PC-3 (cell line): ENCODE measurements at regions not wholly inside any gene's neighbourhood (a gene's known extent, or its start where the extent isn't known, plus 50 kb on each side); places are given as distances from the start of the nearest gene placed in this dataset.

Experiments used
- ATAC-seq: fragments of 200-7000 bp; cut with Tn5 transposase; 2 replicates; pipeline ENCODE4 v1.9.1; 2020; ENCODE audit warnings: mild to moderate bottlenecking, moderate library complexity
- BruUV-seq: library from RNA; stranded (reverse); fragments of 400-500 nt; replicated peaks from 2 replicates; lab custom pipeline; 2021; lab: Mats Ljungman, UMichigan
- CTCF ChIA-PET: fragments of 300-600 bp; sonication (Branson Sonifier 250); formaldehyde crosslinking; loops from one replicate; lab custom pipeline; 2022; ENCODE audit warnings: antibody characterized with exemption; lab: Charles Lee
- POLR2A ChIA-PET: fragments of 300-600 bp; sonication (Branson Sonifier 250); formaldehyde crosslinking; loops from one replicate; lab custom pipeline; 2022; ENCODE audit warnings: antibody characterized with exemption; ENCODE audit not compliant: unreplicated experiment; lab: Charles Lee
- DNase-seq: peaks from one replicate; pipeline ENCODE4 v3.0.0-alpha.2; 2015
- H2AFZ ChIP-seq: fragments of 300-600 bp; sonication (generic); 2 replicates; pipeline ENCODE4 v1.6.0; 2016; ENCODE audit warnings: antibody characterized with exemption, low read length
- H3F3A ChIP-seq: fragments of 300-600 bp; sonication (generic); one replicate; pipeline ENCODE4 v1.6.0; 2017; ENCODE audit warnings: antibody characterized with exemption, low read length, control low read depth, mild to moderate bottlenecking; ENCODE audit not compliant: unreplicated experiment
- H3K27ac ChIP-seq: fragments of 300-600 bp; sonication (generic); 2 replicates; pipeline ENCODE4 v1.5.1; 2016; ENCODE audit warnings: mild to moderate bottlenecking, low read length
- H3K27me3 ChIP-seq: fragments of 300-600 bp; sonication (generic); 2 replicates; pipeline ENCODE4 v1.6.1; 2016; ENCODE audit warnings: low read length, mixed read lengths
- H3K36me3 ChIP-seq: fragments of 300-600 bp; sonication (generic); 2 replicates; pipeline ENCODE4 v1.6.1; 2016; ENCODE audit warnings: low read depth, mixed run types, low read length, mixed read lengths
- H3K4me1 ChIP-seq: fragments of 300-600 bp; sonication (generic); 2 replicates; pipeline ENCODE4 v1.5.1; 2016; ENCODE audit warnings: low read length; ENCODE audit not compliant: insufficient read depth
- H3K4me2 ChIP-seq: fragments of 300-600 bp; sonication (generic); 2 replicates; pipeline ENCODE4 v1.6.0; 2016; ENCODE audit warnings: low read length
- H3K4me3 ChIP-seq: fragments of 300-600 bp; sonication (generic); 2 replicates; pipeline ENCODE4 v1.5.1; 2016; ENCODE audit warnings: mild to moderate bottlenecking, low read length, mixed read lengths
- H3K79me2 ChIP-seq: fragments of 300-600 bp; sonication (generic); 2 replicates; pipeline ENCODE4 v1.6.1; 2017; ENCODE audit warnings: low read length, mixed read lengths
- H3K9ac ChIP-seq: fragments of 300-600 bp; sonication (generic); 2 replicates; pipeline ENCODE4 v1.6.0; 2016; ENCODE audit warnings: mild to moderate bottlenecking, low read length
- H3K9me2 ChIP-seq: fragments of 300-600 bp; sonication (generic); replicated peaks from 2 replicates; pipeline ENCODE4 v1.6.1; 2016; ENCODE audit warnings: mixed run types, low read length, mixed read lengths
- H3K9me3 ChIP-seq: fragments of 300-600 bp; sonication (generic); 2 replicates; pipeline ENCODE4 v1.6.1; 2016; ENCODE audit warnings: low read length, mixed read lengths
- H4K20me1 ChIP-seq: fragments of 300-600 bp; sonication (generic); 2 replicates; pipeline ENCODE4 v1.6.1; 2016; ENCODE audit warnings: low read length, mixed read lengths
- CTCF ChIP-seq: fragments of 300-600 bp; sonication (generic); conservative IDR thresholded peaks from 2 replicates; pipeline ENCODE4 v1.5.1; 2017; ENCODE audit warnings: antibody characterized with exemption, low read depth, mild to moderate bottlenecking, low read length
- EZH2 ChIP-seq: fragments of 300-600 bp; sonication (generic); IDR thresholded peaks from one replicate; pipeline ENCODE4 v1.6.1; 2017; ENCODE audit warnings: antibody characterized with exemption, mild to moderate bottlenecking, low read length; ENCODE audit not compliant: unreplicated experiment
- EZH2phosphoT487 ChIP-seq: fragments of 300-600 bp; sonication (generic); IDR thresholded peaks from 2 replicates; pipeline ENCODE4 v1.6.1; 2018; ENCODE audit warnings: mild to moderate bottlenecking, antibody characterized with exemption, low read length, borderline replicate concordance
- intact Hi-C: fragments of 100-400 bp; cut with micrococcal nuclease; formaldehyde crosslinking; loops from 2 replicates; pipeline ENCODE4 v1.9.0; 2023

- H3K27me3 ChIP-seq, result no peaks in the 10 kb centered on the region
- no peak for DNase-seq
- TF ChIP-seq EZH2 (no peak), CTCF (no peak), EZH2phosphoT487 (no peak)
- H3F3A ChIP-seq, result no peaks in the 10 kb centered on the region
- H3K4me2 ChIP-seq, result no peak overlapping the region
- ChIA-PET POLR2A (no interaction called here), CTCF (no interaction called here)
- no peaks in the 10 kb centered on the region for H3K4me1 ChIP-seq
- H3K9me3 ChIP-seq, result no peaks in the 10 kb centered on the region
- no peak for ATAC-seq
- no peaks in the 10 kb centered on the region for H3K79me2 ChIP-seq
- H3K4me3 ChIP-seq, result no peak overlapping the region
- intact Hi-C loops, result no loop called here
- no peaks in the 10 kb centered on the region for H3K36me3 ChIP-seq
- BruUV-seq, result no TSS peak
- H3K9ac ChIP-seq, result no peak overlapping the region
- no peak overlapping the region for H2AFZ ChIP-seq
- H3K9me2 ChIP-seq, result no peaks in the 10 kb centered on the region
- H4K20me1 ChIP-seq, result no peaks in the 10 kb centered on the region
- H3K27ac ChIP-seq, result no peak overlapping the region
Measured at GRCh38 chr16:62752854-62753253, 716.6 kb upstream of the CDH8 start.

GRCh38 chr16:62751218-62751617 is 715.0 kb upstream of the CDH8 start:
- ATAC-seq (no peak), DNase-seq (no peak)
- Histone ChIP-seq H3K9ac (no peak overlapping the region), H4K20me1 (no peaks in the 10 kb centered on the region), H3K4me2 (no peak overlapping the region), H3K36me3 (no peaks in the 10 kb centered on the region), H3K4me3 (no peak overlapping the region), H3K27me3 (no peaks in the 10 kb centered on the region), H3K79me2 (no peaks in the 10 kb centered on the region), H3F3A (no peaks in the 10 kb centered on the region), H3K27ac (no peak overlapping the region), H3K9me3 (no peaks in the 10 kb centered on the region), H3K4me1 (no peaks in the 10 kb centered on the region), H2AFZ (no peak overlapping the region), H3K9me2 (no peaks in the 10 kb centered on the region)
- POLR2A ChIA-PET, result no interaction called here
- no TSS peak for BruUV-seq
- no peak for TF ChIP-seq EZH2phosphoT487
- no peak for TF ChIP-seq CTCF
- TF ChIP-seq EZH2, result no peak
- CTCF ChIA-PET, result no interaction called here
- intact Hi-C loops, result no loop called here

GRCh38 chr16:62741692-62742091 is 705.5 kb upstream of the CDH8 start:
- BruUV-seq, result no TSS peak
- intact Hi-C loops, result no loop called here
- ATAC-seq, result no peak
- Histone ChIP-seq H2AFZ (no peak overlapping the region), H3K9me3 (no peaks in the 10 kb centered on the region), H3K4me3 (no peak overlapping the region), H3K27ac (no peak overlapping the region), H3K4me1 (no peaks in the 10 kb centered on the region), H3K79me2 (no peaks in the 10 kb centered on the region), H3K27me3 (no peaks in the 10 kb centered on the region), H4K20me1 (no peaks in the 10 kb centered on the region), H3K9ac (no peak overlapping the region), H3F3A (no peaks in the 10 kb centered on the region), H3K36me3 (no peaks in the 10 kb centered on the region), H3K4me2 (no peak overlapping the region), H3K9me2 (no peaks in the 10 kb centered on the region)
- DNase-seq, result no peak
- TF ChIP-seq CTCF, result no peak
- no peak for TF ChIP-seq EZH2
- TF ChIP-seq EZH2phosphoT487, result no peak
- ChIA-PET CTCF (no interaction called here), POLR2A (no interaction called here)
